ENCODE measurements at regions not wholly inside any gene's neighbourhood (a gene's known extent, or its start where the extent isn't known, plus 50 kb on each side); places are given as distances from the start of the nearest gene placed in this dataset.

DNA sequence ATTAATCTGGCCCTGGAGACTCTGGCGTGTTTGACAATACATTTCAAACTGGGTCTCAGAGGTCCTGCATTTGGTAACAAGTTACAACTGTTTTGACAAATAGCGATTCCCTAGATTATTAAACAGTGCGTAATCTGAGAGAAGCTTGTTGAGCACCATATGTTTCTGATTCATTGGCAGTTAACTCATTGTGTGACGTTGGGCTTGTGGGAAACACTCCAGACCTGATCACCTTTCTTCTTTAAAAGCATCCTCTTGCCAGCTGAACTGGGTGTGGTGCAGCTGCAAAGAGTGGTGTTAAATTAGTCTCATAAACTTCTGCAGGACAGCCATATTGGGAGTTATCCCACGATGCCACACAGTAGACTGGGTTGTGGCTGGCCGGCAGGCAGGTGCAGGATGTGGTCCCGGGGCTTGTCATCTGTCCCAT, 82.7 kb downstream of the CDC7 start:
- TF ChIP-seq, protein P1, sequence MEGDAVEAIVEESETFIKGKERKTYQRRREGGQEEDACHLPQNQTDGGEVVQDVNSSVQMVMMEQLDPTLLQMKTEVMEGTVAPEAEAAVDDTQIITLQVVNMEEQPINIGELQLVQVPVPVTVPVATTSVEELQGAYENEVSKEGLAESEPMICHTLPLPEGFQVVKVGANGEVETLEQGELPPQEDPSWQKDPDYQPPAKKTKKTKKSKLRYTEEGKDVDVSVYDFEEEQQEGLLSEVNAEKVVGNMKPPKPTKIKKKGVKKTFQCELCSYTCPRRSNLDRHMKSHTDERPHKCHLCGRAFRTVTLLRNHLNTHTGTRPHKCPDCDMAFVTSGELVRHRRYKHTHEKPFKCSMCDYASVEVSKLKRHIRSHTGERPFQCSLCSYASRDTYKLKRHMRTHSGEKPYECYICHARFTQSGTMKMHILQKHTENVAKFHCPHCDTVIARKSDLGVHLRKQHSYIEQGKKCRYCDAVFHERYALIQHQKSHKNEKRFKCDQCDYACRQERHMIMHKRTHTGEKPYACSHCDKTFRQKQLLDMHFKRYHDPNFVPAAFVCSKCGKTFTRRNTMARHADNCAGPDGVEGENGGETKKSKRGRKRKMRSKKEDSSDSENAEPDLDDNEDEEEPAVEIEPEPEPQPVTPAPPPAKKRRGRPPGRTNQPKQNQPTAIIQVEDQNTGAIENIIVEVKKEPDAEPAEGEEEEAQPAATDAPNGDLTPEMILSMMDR (conservative IDR thresholded peaks at IDR 0.05; ENCODE audit: low read depth, low read length): no peak
- TF ChIP-seq EZH2 (IDR thresholded peaks at IDR 0.05; ENCODE audit: borderline replicate concordance, low read depth, low read length, poor library complexity, severe bottlenecking): no peak

All from A673 (cell line).